ENCODE measurements at regions not wholly inside any gene's neighbourhood (a gene's known extent, or its start where the extent isn't known, plus 50 kb on each side); places are given as distances from the start of the nearest gene placed in this dataset.

- H3K27me3 ChIP-seq (ENCODE audit: low read depth), result no peaks in the 10 kb centered on the region
- ATAC-seq (peak; percentile 44 to 47), DNase-seq (peak; percentile 47)
- no peak overlapping the region for H3K27ac ChIP-seq
- intact Hi-C loops (cut with DNase I), result no loop called here
- H3K9me3 ChIP-seq, result peaks cover 12% of the 10 kb centered on the region
- H3K4me1 ChIP-seq, result no peaks in the 10 kb centered on the region
- TF ChIP-seq CTCF (IDR thresholded peaks at IDR 0.05), result no peak
- H3K36me3 ChIP-seq, result no peaks in the 10 kb centered on the region
- no peak overlapping the region for H3K4me3 ChIP-seq
Measured at GRCh38 chr3:159604151-159604581, 384.5 kb upstream of the IL12A start.

GRCh38 chr3:159605101-159605500 lies 383.5 kb upstream of the IL12A start:
- Histone ChIP-seq H3K9me3 (peaks cover 3% of the 10 kb centered on the region), H3K4me1 (no peaks in the 10 kb centered on the region), H3K4me3 (no peak overlapping the region), H3K27ac (no peak overlapping the region), H3K36me3 (no peaks in the 10 kb centered on the region), H3K27me3 (ENCODE audit: low read depth) (no peaks in the 10 kb centered on the region)
- no peak for TF ChIP-seq CTCF (IDR thresholded peaks at IDR 0.05)
- DNase-seq (no peak), ATAC-seq (no peak)
- intact Hi-C loops (cut with DNase I), result no loop called here

- intact Hi-C loops (cut with DNase I), result no loop called here
- H3K27me3 ChIP-seq (ENCODE audit: low read depth), result no peaks in the 10 kb centered on the region
Measured at GRCh38 chr3:159605776-159606175, 382.9 kb upstream of the IL12A start.

GRCh38 chr3:159607856-159608255 lies 380.8 kb upstream of the IL12A start:
- DNase-seq (no peak), ATAC-seq (no peak)
- H3K27ac ChIP-seq, result no peak overlapping the region
- no peak for TF ChIP-seq CTCF (IDR thresholded peaks at IDR 0.05)
- no peaks in the 10 kb centered on the region for H3K36me3 ChIP-seq
- no peak overlapping the region for H3K4me3 ChIP-seq
- no peaks in the 10 kb centered on the region for H3K9me3 ChIP-seq
- no peaks in the 10 kb centered on the region for H3K27me3 ChIP-seq (ENCODE audit: low read depth)
- H3K4me1 ChIP-seq, result no peaks in the 10 kb centered on the region
- intact Hi-C loops (cut with DNase I), result no loop called here

More at GRCh38 chr3:159605776-159606175, 382.9 kb upstream of the IL12A start:
- H3K4me3 ChIP-seq, result no peak overlapping the region
- no peaks in the 10 kb centered on the region for H3K4me1 ChIP-seq
- H3K27ac ChIP-seq, result no peak overlapping the region
- no peaks in the 10 kb centered on the region for H3K9me3 ChIP-seq
- ATAC-seq, result no peak
- no peaks in the 10 kb centered on the region for H3K36me3 ChIP-seq
- TF ChIP-seq CTCF (IDR thresholded peaks at IDR 0.05), result no peak
- no peak for DNase-seq

GRCh38 chr3:159608311-159608710 lies 380.3 kb upstream of the IL12A start:
- Histone ChIP-seq H3K9me3 (no peaks in the 10 kb centered on the region), H3K27ac (no peak overlapping the region), H3K27me3 (ENCODE audit: low read depth) (no peaks in the 10 kb centered on the region), H3K4me1 (no peaks in the 10 kb centered on the region), H3K36me3 (no peaks in the 10 kb centered on the region), H3K4me3 (no peak overlapping the region)
- TF ChIP-seq CTCF (IDR thresholded peaks at IDR 0.05), result no peak
- DNase-seq (no peak), ATAC-seq (no peak)
- intact Hi-C loops (cut with DNase I), result no loop called here

GRCh38 chr3:159609625-159610024 lies 379.0 kb upstream of the IL12A start:
- ATAC-seq, result no peak
- Histone ChIP-seq H3K4me3 (no peak overlapping the region), H3K27me3 (ENCODE audit: low read depth) (no peaks in the 10 kb centered on the region), H3K27ac (no peak overlapping the region), H3K36me3 (no peaks in the 10 kb centered on the region), H3K4me1 (no peaks in the 10 kb centered on the region), H3K9me3 (no peaks in the 10 kb centered on the region)
- DNase-seq, result no peak
- no peak for TF ChIP-seq CTCF (IDR thresholded peaks at IDR 0.05)
- intact Hi-C loops (cut with DNase I), result no loop called here
